AG04449 (cell line): ENCODE measurements at regions not wholly inside any gene's neighbourhood (a gene's known extent, or its start where the extent isn't known, plus 50 kb on each side); places are given as distances from the start of the nearest gene placed in this dataset.

ENCODE experiments used
- CTCF ChIA-PET: fragments of 350-600 bp; formaldehyde crosslinking; extraction: SDS; loops from one replicate; lab custom pipeline; 2021; ENCODE audit warnings: antibody characterized with exemption; lab: Yijun Ruan, JAX
- POLR2A ChIA-PET: fragments of 400-600, 350-600 bp; formaldehyde crosslinking; extraction: SDS; loops from one replicate; lab custom pipeline; 2020; ENCODE audit warnings: antibody characterized with exemption, inconsistent platforms; lab: Yijun Ruan, JAX
- DNase-seq: peaks from one replicate; pipeline ENCODE4 v3.0.0-alpha.2; 2010; ENCODE audit warnings: low read depth, low spot score
- H3K4me3 ChIP-seq: 2 replicates; pipeline ENCODE4 v1.5.1; 2011; ENCODE audit warnings: low read depth, mild to moderate bottlenecking, control low read depth, low read length
- TF ChIP-seq, protein P1 (sequence below): IDR thresholded peaks from one replicate; pipeline ENCODE4 v1.5.1; 2011; ENCODE audit warnings: mild to moderate bottlenecking, moderate library complexity, low read length, control low read depth, inconsistent platforms; ENCODE audit not compliant: insufficient read depth; ENCODE audit errors: missing control alignments

DNA sequence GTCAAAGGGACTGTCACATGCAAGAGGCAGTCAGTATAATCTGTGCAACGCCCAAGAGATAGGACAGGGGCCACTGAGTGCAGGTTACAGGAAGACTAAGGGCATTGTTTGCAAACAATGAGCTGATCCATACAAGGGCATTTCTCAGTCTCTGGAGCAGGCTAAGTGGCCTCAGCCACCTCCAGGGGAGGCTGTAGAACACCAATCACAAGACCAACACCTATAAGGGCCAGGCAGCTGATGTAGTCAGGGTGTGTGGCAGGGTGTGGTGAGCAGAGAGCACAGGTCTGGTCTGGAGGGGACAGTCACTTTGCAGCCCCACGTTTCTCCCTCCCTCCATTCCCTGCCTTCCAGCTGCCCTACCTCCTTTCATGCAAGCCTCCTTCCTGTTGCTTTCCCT is 83.2 kb upstream of the ADRA1B start:
- no peak for DNase-seq
- POLR2A ChIA-PET: no interaction called here
- H3K4me3 ChIP-seq: no peak overlapping the region
- CTCF ChIA-PET: interaction anchor here (0.7 to 1.6 kb wide), 2 partner anchors 74 to 388 kb away, joined by 3 to 4 read pairs; no protein-coding TSS in a partner anchor
- TF ChIP-seq, protein P1, sequence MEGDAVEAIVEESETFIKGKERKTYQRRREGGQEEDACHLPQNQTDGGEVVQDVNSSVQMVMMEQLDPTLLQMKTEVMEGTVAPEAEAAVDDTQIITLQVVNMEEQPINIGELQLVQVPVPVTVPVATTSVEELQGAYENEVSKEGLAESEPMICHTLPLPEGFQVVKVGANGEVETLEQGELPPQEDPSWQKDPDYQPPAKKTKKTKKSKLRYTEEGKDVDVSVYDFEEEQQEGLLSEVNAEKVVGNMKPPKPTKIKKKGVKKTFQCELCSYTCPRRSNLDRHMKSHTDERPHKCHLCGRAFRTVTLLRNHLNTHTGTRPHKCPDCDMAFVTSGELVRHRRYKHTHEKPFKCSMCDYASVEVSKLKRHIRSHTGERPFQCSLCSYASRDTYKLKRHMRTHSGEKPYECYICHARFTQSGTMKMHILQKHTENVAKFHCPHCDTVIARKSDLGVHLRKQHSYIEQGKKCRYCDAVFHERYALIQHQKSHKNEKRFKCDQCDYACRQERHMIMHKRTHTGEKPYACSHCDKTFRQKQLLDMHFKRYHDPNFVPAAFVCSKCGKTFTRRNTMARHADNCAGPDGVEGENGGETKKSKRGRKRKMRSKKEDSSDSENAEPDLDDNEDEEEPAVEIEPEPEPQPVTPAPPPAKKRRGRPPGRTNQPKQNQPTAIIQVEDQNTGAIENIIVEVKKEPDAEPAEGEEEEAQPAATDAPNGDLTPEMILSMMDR: no peak

DNA sequence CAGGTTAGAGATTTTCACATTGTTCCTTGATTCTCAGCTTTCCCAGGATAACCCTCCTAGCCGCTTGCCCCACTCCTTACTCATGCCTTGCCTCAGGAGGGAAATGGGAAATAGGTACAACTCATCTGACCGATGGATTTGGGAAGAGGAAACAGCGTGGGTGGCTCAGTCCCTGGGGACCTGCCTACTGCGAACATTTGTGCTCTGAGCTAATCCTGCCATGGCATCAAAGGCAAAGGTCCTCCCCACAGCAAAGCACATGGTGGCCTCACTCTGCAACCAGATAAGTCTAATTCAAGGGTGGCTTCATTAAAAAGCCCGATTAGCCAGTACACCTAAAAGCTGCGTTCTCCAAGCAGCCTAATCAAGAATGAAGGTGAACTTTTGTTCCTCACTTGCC is 82.4 kb upstream of the ADRA1B start:
- DNase-seq: no peak
- TF ChIP-seq, protein P1: no peak
- no peak overlapping the region for H3K4me3 ChIP-seq
- ChIA-PET POLR2A (no interaction called here), CTCF (interaction anchor here (1.6 kb wide), 1 partner anchor 389 kb away, joined by 4 read pairs; no protein-coding TSS in a partner anchor)

- no peak for DNase-seq
- H3K4me3 ChIP-seq: no peak overlapping the region
- ChIA-PET POLR2A (no interaction called here), CTCF (interaction anchor here (0.9 to 1.6 kb wide), 2 partner anchors 8 to 140 kb away, joined by 3 to 5 read pairs; no protein-coding TSS in a partner anchor)
- TF ChIP-seq, protein P1: no peak
These were observed 80.7 kb upstream of the ADRA1B start for GRCh38 chr5:159835548-159835947.

- DNase-seq: no peak
- TF ChIP-seq, protein P1: no peak
- ChIA-PET POLR2A (no interaction called here), CTCF (interaction anchor here (1.6 kb wide), 1 partner anchor 10 kb away, joined by 5 read pairs; no protein-coding TSS in a partner anchor)
- H3K4me3 ChIP-seq: no peak overlapping the region
These were observed 79.6 kb upstream of the ADRA1B start for GRCh38 chr5:159836691-159837090.

DNA sequence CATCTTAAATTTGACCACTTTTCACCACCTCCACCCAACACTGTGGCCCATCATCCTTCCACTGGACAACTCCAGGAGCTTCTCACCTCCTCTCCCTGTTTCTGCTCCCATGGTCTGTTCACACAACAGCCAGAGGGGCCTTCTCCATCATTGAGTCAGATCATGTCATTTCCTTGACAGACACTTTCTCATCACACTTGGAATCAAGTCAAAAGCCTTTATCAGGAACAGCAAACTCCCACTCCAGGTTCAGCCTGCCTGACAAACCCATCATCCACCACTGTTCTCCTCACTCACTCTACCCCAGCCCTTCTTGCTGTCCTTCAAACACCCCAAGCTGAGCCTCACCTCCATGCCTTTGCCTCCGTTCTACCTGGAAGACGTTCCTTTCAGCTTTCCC is 78.4 kb upstream of the ADRA1B start:
- TF ChIP-seq, protein P1: no peak
- POLR2A ChIA-PET: no interaction called here
- DNase-seq: no peak
- CTCF ChIA-PET: no interaction called here
- H3K4me3 ChIP-seq: no peak overlapping the region

- CTCF ChIA-PET: no interaction called here
- POLR2A ChIA-PET: no interaction called here
- no peak overlapping the region for H3K4me3 ChIP-seq
- TF ChIP-seq, protein P1: no peak
- no peak for DNase-seq
These were observed 77.6 kb upstream of the ADRA1B start for GRCh38 chr5:159838551-159839222.
